Mucosa of descending colon (tissue), 3 donors: ENCODE measurements at regions not wholly inside any gene's neighbourhood (a gene's known extent, or its start where the extent isn't known, plus 50 kb on each side); places are given as distances from the start of the nearest gene placed in this dataset.
A peak's percentile ranks its signal among the peaks of the same experiment; 100 is the strongest.

Source experiments
- ATAC-seq: fragments of 200-7000 bp; cut with Tn5 transposase; one replicate; pipeline ENCODE4 v1.9.1; 2020; ENCODE audit warnings: mild to moderate bottlenecking, moderate library complexity
- DNase-seq, 3 donors: peaks; one replicate each; pipeline ENCODE4 v3.0.0-alpha.2; 2020
- H3K36me3 ChIP-seq: fragments of 200-600 bp; one replicate; pipeline ENCODE4 v1.8.0; 2021; ENCODE audit warnings: low read depth, mild to moderate bottlenecking
- H3K4me1 ChIP-seq: fragments of 200-600 bp; one replicate; pipeline ENCODE4 v1.8.0; 2021; ENCODE audit warnings: low read depth, mild to moderate bottlenecking
- H3K4me3 ChIP-seq: fragments of 200-600 bp; one replicate; pipeline ENCODE4 v1.8.0; 2021; ENCODE audit warnings: mild to moderate bottlenecking
- H3K9me3 ChIP-seq: fragments of 200-600 bp; one replicate; pipeline ENCODE4 v1.8.0; 2021; ENCODE audit warnings: mild to moderate bottlenecking
- CTCF ChIP-seq: fragments of 200-600 bp; IDR thresholded peaks from one replicate; pipeline ENCODE4 v1.8.0; 2022; ENCODE audit warnings: antibody characterized with exemption, mild to moderate bottlenecking
- intact Hi-C, 2 donors: fragments of 100-400 bp; cut with DNase I in 1 of 2; cut with micrococcal nuclease in 1 of 2; formaldehyde crosslinking; loops; one replicate each; pipeline versions ENCODE4 v1.11.0 to v1.11.1; 2022; cut with DNase I, micrococcal nuclease
- donor health status: DM: no; HTN: no; CAD: no; lungs with moderate emphysema.
- donor health status: DM: no; HTN: no; CAD: no.
- donor health status: DM: no; HTN: yes; CAD: no.

- DNase-seq (peak in 1 of 3 donors; percentile 9), ATAC-seq (peak; percentile 58)
- no peaks in the 10 kb centered on the region for H3K4me1 ChIP-seq
- no peaks in the 10 kb centered on the region for H3K9me3 ChIP-seq
- H3K36me3 ChIP-seq = no peaks in the 10 kb centered on the region
- intact Hi-C loops = no loop called here
- TF ChIP-seq CTCF = no peak
- H3K4me3 ChIP-seq = no peak overlapping the region
Measured at GRCh38 chr9:31067418-31067817, 1317.0 kb upstream of the ACO1 start.

- intact Hi-C loops = no loop called here
- peak in 2 of 3 donors; percentile 7 to 34 for DNase-seq
- no peak overlapping the region for H3K4me3 ChIP-seq
- no peaks in the 10 kb centered on the region for H3K36me3 ChIP-seq
- peak; percentile 9 for ATAC-seq
- H3K4me1 ChIP-seq = no peaks in the 10 kb centered on the region
- TF ChIP-seq CTCF = no peak
- no peaks in the 10 kb centered on the region for H3K9me3 ChIP-seq
Measured at GRCh38 chr9:31071606-31072286, 1312.7 kb upstream of the ACO1 start.

GRCh38 chr9:31078175-31078574, 1306.3 kb upstream of the ACO1 start:
- intact Hi-C loops = no loop called here
- no peaks in the 10 kb centered on the region for H3K4me1 ChIP-seq
- no peaks in the 10 kb centered on the region for H3K36me3 ChIP-seq
- ATAC-seq = no peak
- H3K4me3 ChIP-seq = no peak overlapping the region
- H3K9me3 ChIP-seq = no peaks in the 10 kb centered on the region
- no peak for TF ChIP-seq CTCF
- no peak for DNase-seq

- H3K9me3 ChIP-seq = no peaks in the 10 kb centered on the region
- no peak for TF ChIP-seq CTCF
- H3K4me1 ChIP-seq = no peaks in the 10 kb centered on the region
- no peaks in the 10 kb centered on the region for H3K36me3 ChIP-seq
- no peak overlapping the region for H3K4me3 ChIP-seq
- intact Hi-C loops = no loop called here
- ATAC-seq = no peak
- DNase-seq = no peak
Measured at GRCh38 chr9:31084350-31084749, 1300.1 kb upstream of the ACO1 start.

GRCh38 chr9:31089549-31090221, 1294.8 kb upstream of the ACO1 start:
- Histone ChIP-seq H3K4me3 (no peak overlapping the region), H3K36me3 (no peaks in the 10 kb centered on the region), H3K9me3 (no peaks in the 10 kb centered on the region), H3K4me1 (no peaks in the 10 kb centered on the region)
- TF ChIP-seq CTCF = no peak
- intact Hi-C loops = no loop called here
- ATAC-seq (no peak), DNase-seq (no peak)
